Vagina (tissue), 2 donors: ENCODE measurements at regions not wholly inside any gene's neighbourhood (a gene's known extent, or its start where the extent isn't known, plus 50 kb on each side); places are given as distances from the start of the nearest gene placed in this dataset.

ENCODE experiments used
- DNase-seq, 2 donors: peaks; one replicate each; pipeline ENCODE4 v3.0.0-alpha.2; 2017; ENCODE audit errors: extremely low spot score in 2 of 2
- H3K27ac ChIP-seq: fragments of 200-600 bp; sonication (generic); one replicate; pipeline ENCODE4 v1.5.1; 2019
- H3K27me3 ChIP-seq: fragments of 200-600 bp; sonication (generic); one replicate; pipeline ENCODE4 v1.5.1; 2019
- H3K36me3 ChIP-seq, 2 donors: fragments of 200-600 bp; sonication (generic); one replicate each; pipeline ENCODE4 v1.5.1; 2017 to 2019
- H3K4me1 ChIP-seq: fragments of 200-600 bp; sonication (generic); one replicate; pipeline ENCODE4 v1.5.1; 2019
- H3K4me3 ChIP-seq, 2 donors: fragments of 200-600 bp; sonication (generic); 1 replicate in 1 of 2; 2 replicates in 1 of 2; pipeline ENCODE4 v1.5.1; 2016 to 2019
- H3K9me3 ChIP-seq: fragments of 200-600 bp; sonication (generic); one replicate; pipeline ENCODE4 v1.5.1; 2019
- POLR2A ChIP-seq, 2 donors: fragments of 450-650 bp; IDR thresholded peaks; one replicate each; pipeline ENCODE4 v1.6.1; 2017; ENCODE audit warnings: antibody characterized with exemption in 2 of 2, mild to moderate bottlenecking in 2 of 2, moderate library complexity in 2 of 2
- POLR2AphosphoS5 ChIP-seq, 2 donors: sonication (generic); formaldehyde crosslinking; IDR thresholded peaks; one replicate each; pipeline ENCODE4 v1.9.0; 2017; ENCODE audit warnings: antibody characterized with exemption in 2 of 2, mild to moderate bottlenecking in 2 of 2, low read depth in 1 of 2; ENCODE audit not compliant: insufficient read depth in 1 of 2
- intact Hi-C: fragments of 100-400 bp; cut with DNase I; formaldehyde crosslinking; loops from one replicate; pipeline ENCODE4 v1.15.1; 2023
- TF ChIP-seq, protein P1 (sequence below), 3 experiments: fragments of 450-650 bp in 2 of 3; fragments of 200-600 bp in 1 of 3; sonication (generic) in 1 of 3; IDR thresholded peaks; one replicate each; pipeline ENCODE4 v1.5.1; 2017 to 2019; ENCODE audit warnings: antibody characterized with exemption in 3 of 3, mild to moderate bottlenecking in 2 of 3, moderate library complexity in 2 of 3

DNA sequence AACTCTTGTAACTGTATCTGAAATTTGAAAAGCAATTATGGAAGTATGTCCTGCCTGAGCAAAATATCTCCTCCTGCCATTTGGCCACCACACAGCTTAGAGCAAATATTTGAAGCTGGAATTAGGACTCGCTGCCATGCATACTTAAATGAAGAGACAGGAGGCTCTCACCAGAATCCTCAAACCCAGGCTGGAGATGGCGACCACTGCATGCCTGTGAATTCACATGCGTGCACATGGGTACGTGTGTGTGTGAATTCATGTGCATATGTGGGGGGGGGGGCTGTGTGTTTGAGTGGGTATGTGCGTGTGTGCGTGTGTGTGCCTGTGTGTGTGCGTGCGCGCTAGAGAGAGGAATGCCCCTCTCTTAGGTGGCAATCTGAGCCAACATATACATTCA, 84.1 kb upstream of the IRX1 start:
- intact Hi-C loops: no loop called here
- no peaks in the 10 kb centered on the region for H3K9me3 ChIP-seq
- H3K36me3 ChIP-seq: no peaks in the 10 kb centered on the region
- no peak overlapping the region for H3K4me3 ChIP-seq
- no peaks in the 10 kb centered on the region for H3K4me1 ChIP-seq
- no peaks in the 10 kb centered on the region for H3K27me3 ChIP-seq
- no peak overlapping the region for H3K27ac ChIP-seq
- no peak for DNase-seq
- TF ChIP-seq POLR2A (IDR thresholded peaks at IDR 0.05): no peak
- TF ChIP-seq, protein P1, sequence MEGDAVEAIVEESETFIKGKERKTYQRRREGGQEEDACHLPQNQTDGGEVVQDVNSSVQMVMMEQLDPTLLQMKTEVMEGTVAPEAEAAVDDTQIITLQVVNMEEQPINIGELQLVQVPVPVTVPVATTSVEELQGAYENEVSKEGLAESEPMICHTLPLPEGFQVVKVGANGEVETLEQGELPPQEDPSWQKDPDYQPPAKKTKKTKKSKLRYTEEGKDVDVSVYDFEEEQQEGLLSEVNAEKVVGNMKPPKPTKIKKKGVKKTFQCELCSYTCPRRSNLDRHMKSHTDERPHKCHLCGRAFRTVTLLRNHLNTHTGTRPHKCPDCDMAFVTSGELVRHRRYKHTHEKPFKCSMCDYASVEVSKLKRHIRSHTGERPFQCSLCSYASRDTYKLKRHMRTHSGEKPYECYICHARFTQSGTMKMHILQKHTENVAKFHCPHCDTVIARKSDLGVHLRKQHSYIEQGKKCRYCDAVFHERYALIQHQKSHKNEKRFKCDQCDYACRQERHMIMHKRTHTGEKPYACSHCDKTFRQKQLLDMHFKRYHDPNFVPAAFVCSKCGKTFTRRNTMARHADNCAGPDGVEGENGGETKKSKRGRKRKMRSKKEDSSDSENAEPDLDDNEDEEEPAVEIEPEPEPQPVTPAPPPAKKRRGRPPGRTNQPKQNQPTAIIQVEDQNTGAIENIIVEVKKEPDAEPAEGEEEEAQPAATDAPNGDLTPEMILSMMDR (IDR thresholded peaks at IDR 0.05): no peak
- TF ChIP-seq POLR2AphosphoS5 (IDR thresholded peaks at IDR 0.05; ENCODE audit: insufficient read depth in 1 of 2, low read depth in 1 of 2): no peak

DNA sequence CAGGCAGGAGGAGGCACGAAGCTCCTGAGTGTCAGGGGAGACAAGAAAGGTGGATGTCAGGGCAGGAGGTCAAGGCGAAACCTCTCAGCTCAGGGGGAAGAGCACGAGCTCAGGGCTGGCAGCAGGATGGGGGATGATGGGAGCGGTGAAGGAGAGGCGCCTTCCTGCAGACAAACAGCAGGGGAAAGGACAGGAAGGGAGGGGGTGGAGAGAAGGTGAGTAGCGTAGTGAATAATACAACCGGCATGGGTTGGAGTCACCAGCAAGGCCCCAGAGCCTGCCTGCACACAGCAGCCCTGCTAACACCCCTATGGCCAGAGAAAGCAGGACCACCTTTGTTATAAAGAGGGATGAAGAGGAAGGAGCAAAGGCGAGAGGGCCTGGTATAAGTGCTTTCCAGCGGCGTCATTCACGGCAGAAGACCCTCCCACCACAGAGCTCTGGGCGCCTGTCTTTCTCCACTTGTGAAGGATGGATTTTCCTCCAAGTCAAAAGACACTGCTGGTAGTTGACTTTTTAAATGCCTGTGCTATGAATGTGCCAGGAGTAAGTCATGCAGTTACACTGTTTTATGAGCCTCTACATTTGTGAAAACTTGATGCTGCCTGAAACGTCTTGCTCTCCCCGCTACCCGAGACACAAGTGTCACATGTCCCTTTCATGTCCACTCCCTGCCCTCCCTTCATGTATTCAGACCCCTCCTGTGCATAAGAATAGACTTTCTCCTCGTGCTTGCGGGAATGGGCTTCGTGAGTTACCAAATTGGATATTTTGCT, 84.8 kb upstream of the IRX1 start:
- H3K4me1 ChIP-seq: no peaks in the 10 kb centered on the region
- TF ChIP-seq, protein P1 (IDR thresholded peaks at IDR 0.05): no peak
- no peak for TF ChIP-seq POLR2A (IDR thresholded peaks at IDR 0.05)
- TF ChIP-seq POLR2AphosphoS5 (IDR thresholded peaks at IDR 0.05; ENCODE audit: insufficient read depth in 1 of 2, low read depth in 1 of 2): no peak
- no peaks in the 10 kb centered on the region for H3K36me3 ChIP-seq
- intact Hi-C loops: no loop called here
- H3K27ac ChIP-seq: no peak overlapping the region
- no peaks in the 10 kb centered on the region for H3K9me3 ChIP-seq
- H3K27me3 ChIP-seq: no peaks in the 10 kb centered on the region
- no peak overlapping the region for H3K4me3 ChIP-seq
- DNase-seq: no peak

DNA sequence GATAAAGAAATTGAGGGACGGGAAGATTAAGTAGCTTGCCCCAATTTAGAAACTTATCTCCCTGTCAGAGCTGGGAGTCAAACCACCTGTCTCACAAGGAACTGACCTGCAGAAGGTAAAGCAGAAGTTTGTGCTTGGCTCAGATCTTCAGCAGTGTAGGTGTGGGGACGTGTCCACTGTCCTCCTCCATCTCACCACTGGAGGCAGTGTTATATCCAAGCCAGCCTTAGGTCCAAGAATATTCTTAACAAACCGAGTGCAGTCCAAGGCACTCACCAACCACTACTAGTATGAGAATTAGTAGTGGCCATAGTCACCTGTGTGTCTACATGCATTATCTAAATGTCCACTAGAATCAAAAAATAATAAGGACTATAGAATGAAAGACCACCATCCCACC, 86.3 kb upstream of the IRX1 start:
- no peak for DNase-seq
- intact Hi-C loops: no loop called here

DNA sequence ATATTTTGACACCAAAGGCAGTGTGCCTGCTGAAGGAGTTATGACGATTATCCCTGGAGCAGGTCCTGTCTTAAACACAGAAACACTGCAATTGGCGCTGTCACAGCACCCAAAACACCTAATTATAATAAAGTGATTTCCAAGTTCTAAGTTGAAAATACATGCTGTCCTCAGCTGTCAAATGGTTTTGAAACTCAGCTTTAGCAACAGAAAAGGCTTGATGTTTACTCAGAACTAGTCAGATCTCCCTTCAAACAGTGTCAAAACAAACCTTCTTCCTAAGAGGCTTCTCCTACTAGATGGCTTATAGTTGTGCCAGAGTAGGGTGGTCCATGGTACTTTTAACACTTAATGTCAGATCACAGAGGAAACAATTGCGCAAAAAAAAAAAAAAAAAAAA, 87.2 kb upstream of the IRX1 start:
- intact Hi-C loops: no loop called here
- no peaks in the 10 kb centered on the region for H3K4me1 ChIP-seq
- no peak for DNase-seq
- no peak overlapping the region for H3K4me3 ChIP-seq
- TF ChIP-seq, protein P1 (IDR thresholded peaks at IDR 0.05): no peak
- TF ChIP-seq POLR2AphosphoS5 (IDR thresholded peaks at IDR 0.05; ENCODE audit: insufficient read depth in 1 of 2, low read depth in 1 of 2): no peak
- TF ChIP-seq POLR2A (IDR thresholded peaks at IDR 0.05): no peak
- no peaks in the 10 kb centered on the region for H3K9me3 ChIP-seq
- H3K27ac ChIP-seq: no peak overlapping the region
- no peaks in the 10 kb centered on the region for H3K36me3 ChIP-seq
- H3K27me3 ChIP-seq: no peaks in the 10 kb centered on the region

More for the DNA sequence above, 86.3 kb upstream of the IRX1 start:
- Histone ChIP-seq H3K27ac (no peak overlapping the region), H3K36me3 (no peaks in the 10 kb centered on the region), H3K27me3 (no peaks in the 10 kb centered on the region), H3K4me1 (no peaks in the 10 kb centered on the region), H3K9me3 (no peaks in the 10 kb centered on the region), H3K4me3 (no peak overlapping the region)
- TF ChIP-seq POLR2AphosphoS5 (IDR thresholded peaks at IDR 0.05; ENCODE audit: insufficient read depth in 1 of 2, low read depth in 1 of 2): no peak
- TF ChIP-seq POLR2A (IDR thresholded peaks at IDR 0.05): no peak
- TF ChIP-seq, protein P1 (IDR thresholded peaks at IDR 0.05): no peak

DNA sequence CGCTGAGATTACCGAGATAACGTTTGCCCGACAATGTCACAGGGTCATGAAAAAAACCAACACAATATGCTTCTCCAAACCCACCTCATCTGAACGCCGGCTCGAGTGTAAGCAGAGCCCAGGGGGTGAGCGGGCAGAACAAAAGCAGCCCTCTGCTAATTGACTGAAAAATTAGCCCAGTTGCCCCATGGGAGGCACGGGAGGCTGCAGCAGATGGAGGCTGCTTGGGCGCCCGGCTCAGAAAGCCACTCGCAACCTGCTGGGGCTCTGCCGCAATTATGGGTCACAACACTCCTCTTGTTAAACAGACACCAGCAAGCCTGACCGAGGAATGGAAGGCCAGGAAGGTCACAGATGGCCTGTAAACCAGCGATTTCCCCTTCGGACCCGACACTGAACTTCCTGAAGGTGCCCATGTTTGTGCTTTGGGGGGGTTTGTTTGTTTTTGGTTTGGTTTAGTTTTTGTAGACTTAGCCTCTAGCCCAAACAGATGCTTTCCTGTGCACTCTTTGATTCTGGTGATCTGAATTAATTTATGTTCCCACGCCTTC, 104.6 kb upstream of the IRX1 start:
- TF ChIP-seq POLR2A (IDR thresholded peaks at IDR 0.05) (no peak), POLR2AphosphoS5 (IDR thresholded peaks at IDR 0.05; ENCODE audit: insufficient read depth in 1 of 2, low read depth in 1 of 2) (no peak)
- TF ChIP-seq, protein P1 (IDR thresholded peaks at IDR 0.05): no peak
- Histone ChIP-seq H3K4me3 (no peak overlapping the region), H3K27ac (no peak overlapping the region), H3K27me3 (no peaks in the 10 kb centered on the region), H3K4me1 (no peaks in the 10 kb centered on the region), H3K9me3 (no peaks in the 10 kb centered on the region), H3K36me3 (no peaks in the 10 kb centered on the region)
- DNase-seq: no peak
- intact Hi-C loops: no loop called here
